ENCODE measurements at regions not wholly inside any gene's neighbourhood (a gene's known extent, or its start where the extent isn't known, plus 50 kb on each side); places are given as distances from the start of the nearest gene placed in this dataset.

DNA sequence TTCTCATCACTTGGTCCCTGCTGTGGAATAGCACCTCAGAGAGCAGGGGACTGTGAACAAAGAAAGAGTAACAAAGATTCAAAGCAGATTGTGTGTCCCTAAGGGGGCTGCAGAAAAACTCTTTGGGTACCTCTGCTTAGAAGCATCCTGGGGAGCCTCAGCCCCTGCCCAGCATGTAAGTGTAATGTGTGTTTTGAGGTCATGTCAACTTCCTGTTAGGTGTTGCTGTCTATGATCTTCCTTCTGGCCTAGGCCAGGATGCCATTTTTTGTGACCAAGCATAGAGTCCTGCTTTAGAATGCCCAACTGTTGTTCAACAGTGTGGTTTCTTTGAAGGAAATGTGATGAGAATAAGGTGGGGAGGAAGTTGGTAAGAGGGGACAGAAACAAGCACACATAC is 77.1 kb upstream of the BCL6 start:
- H3K27me3 ChIP-seq (replicated peaks; ENCODE audit: insufficient read depth), result no peaks in the 10 kb centered on the region
- no peak for ATAC-seq (ENCODE audit: insufficient number of reproducible peaks, low FRiP score, low read depth)
- no peak overlapping the region for H3K4me3 ChIP-seq

GRCh38 chr3:187823746-187824145 is 78.5 kb upstream of the BCL6 start:
- DNase-seq (ENCODE audit: low spot score), result no peak
- TF ChIP-seq CTCF (IDR thresholded peaks at IDR 0.05), result no peak
- Histone ChIP-seq H3K36me3 (no peaks in the 10 kb centered on the region), H3K27ac (no peak overlapping the region), H3K27me3 (replicated peaks; ENCODE audit: insufficient read depth) (no peaks in the 10 kb centered on the region), H3K4me3 (no peak overlapping the region), H3K4me1 (ENCODE audit: control insufficient read depth in 1 of 2, low read depth in 2 of 2) (no peaks in the 10 kb centered on the region), H3K9me3 (no peaks in the 10 kb centered on the region)
- ATAC-seq (ENCODE audit: insufficient number of reproducible peaks, low FRiP score, low read depth), result no peak

More for the DNA sequence above, 77.1 kb upstream of the BCL6 start:
- no peak for TF ChIP-seq CTCF (IDR thresholded peaks at IDR 0.05)
- Histone ChIP-seq H3K4me1 (ENCODE audit: control insufficient read depth in 1 of 2, low read depth in 2 of 2) (no peaks in the 10 kb centered on the region), H3K27ac (no peak overlapping the region), H3K9me3 (no peaks in the 10 kb centered on the region), H3K36me3 (no peaks in the 10 kb centered on the region)
- DNase-seq (ENCODE audit: low spot score), result no peak

GRCh38 chr3:187827723-187828122 is 82.5 kb upstream of the BCL6 start:
- DNase-seq (ENCODE audit: low spot score) (no peak), ATAC-seq (ENCODE audit: insufficient number of reproducible peaks, low FRiP score, low read depth) (no peak)
- TF ChIP-seq CTCF (IDR thresholded peaks at IDR 0.05), result no peak

GRCh38 chr3:187828579-187829452 is 83.5 kb upstream of the BCL6 start:
- no peaks in the 10 kb centered on the region for H3K4me1 ChIP-seq (ENCODE audit: control insufficient read depth in 1 of 2, low read depth in 2 of 2)
- no peak overlapping the region for H3K27ac ChIP-seq
- H3K27me3 ChIP-seq (replicated peaks; ENCODE audit: insufficient read depth), result no peaks in the 10 kb centered on the region
- ATAC-seq (ENCODE audit: insufficient number of reproducible peaks, low FRiP score, low read depth), result no peak
- TF ChIP-seq CTCF (IDR thresholded peaks at IDR 0.05), result no peak
- H3K36me3 ChIP-seq, result no peaks in the 10 kb centered on the region
- H3K4me3 ChIP-seq, result no peak overlapping the region
- H3K9me3 ChIP-seq, result no peaks in the 10 kb centered on the region
- DNase-seq (ENCODE audit: low spot score), result no peak

More at GRCh38 chr3:187827723-187828122, 82.5 kb upstream of the BCL6 start:
- Histone ChIP-seq H3K4me3 (no peak overlapping the region), H3K4me1 (ENCODE audit: control insufficient read depth in 1 of 2, low read depth in 2 of 2) (no peaks in the 10 kb centered on the region), H3K27me3 (replicated peaks; ENCODE audit: insufficient read depth) (no peaks in the 10 kb centered on the region), H3K36me3 (no peaks in the 10 kb centered on the region), H3K27ac (no peak overlapping the region), H3K9me3 (no peaks in the 10 kb centered on the region)

GRCh38 chr3:187830181-187830580 is 84.9 kb upstream of the BCL6 start:
- H3K9me3 ChIP-seq, result no peaks in the 10 kb centered on the region
- H3K27ac ChIP-seq, result no peak overlapping the region
- H3K4me3 ChIP-seq, result no peak overlapping the region
- DNase-seq (ENCODE audit: low spot score) (no peak), ATAC-seq (ENCODE audit: insufficient number of reproducible peaks, low FRiP score, low read depth) (no peak)
- H3K36me3 ChIP-seq, result no peaks in the 10 kb centered on the region
- no peak for TF ChIP-seq CTCF (IDR thresholded peaks at IDR 0.05)
- no peaks in the 10 kb centered on the region for H3K4me1 ChIP-seq (ENCODE audit: control insufficient read depth in 1 of 2, low read depth in 2 of 2)
- H3K27me3 ChIP-seq (replicated peaks; ENCODE audit: insufficient read depth), result no peaks in the 10 kb centered on the region
